Fibroblast of the aortic adventitia (primary cell): ENCODE measurements at regions not wholly inside any gene's neighbourhood (a gene's known extent, or its start where the extent isn't known, plus 50 kb on each side); places are given as distances from the start of the nearest gene placed in this dataset.

Experiments
- DNase-seq: peaks from one replicate; pipeline ENCODE4 v3.0.0-alpha.2; 2010; ENCODE audit warnings: low read depth
- H3K4me3 ChIP-seq: 2 replicates; pipeline ENCODE4 v1.5.1; 2011; ENCODE audit warnings: low read depth, mild to moderate bottlenecking, control low read depth, low read length, moderate library complexity
- CTCF ChIP-seq: IDR thresholded peaks from 2 replicates; pipeline ENCODE4 v1.5.1; 2011; ENCODE audit warnings: mild to moderate bottlenecking, low read length, control low read depth, inconsistent platforms; ENCODE audit not compliant: insufficient read depth

GRCh38 chr13:81406022-81406421 is 1065.1 kb upstream of the SPRY2 start:
- no peak for DNase-seq
- no peak overlapping the region for H3K4me3 ChIP-seq
- TF ChIP-seq CTCF = no peak

GRCh38 chr13:81396192-81396591 is 1055.3 kb upstream of the SPRY2 start:
- DNase-seq = no peak
- TF ChIP-seq CTCF = no peak
- no peak overlapping the region for H3K4me3 ChIP-seq

- H3K4me3 ChIP-seq = no peak overlapping the region
- no peak for TF ChIP-seq CTCF
These were observed 1054.4 kb upstream of the SPRY2 start for GRCh38 chr13:81395368-81395767.

GRCh38 chr13:81394640-81395039 is 1053.7 kb upstream of the SPRY2 start:
- no peak for DNase-seq
- TF ChIP-seq CTCF = no peak

More at GRCh38 chr13:81395368-81395767, 1054.4 kb upstream of the SPRY2 start:
- DNase-seq = no peak

GRCh38 chr13:81393721-81394120 is 1052.8 kb upstream of the SPRY2 start:
- no peak for TF ChIP-seq CTCF
- H3K4me3 ChIP-seq = no peak overlapping the region

More at GRCh38 chr13:81394640-81395039, 1053.7 kb upstream of the SPRY2 start:
- H3K4me3 ChIP-seq = no peak overlapping the region

GRCh38 chr13:81393110-81393509 is 1052.2 kb upstream of the SPRY2 start:
- TF ChIP-seq CTCF = no peak
- no peak overlapping the region for H3K4me3 ChIP-seq
- no peak for DNase-seq

More at GRCh38 chr13:81393721-81394120, 1052.8 kb upstream of the SPRY2 start:
- DNase-seq = no peak

- H3K4me3 ChIP-seq = no peak overlapping the region
- no peak for DNase-seq
- no peak for TF ChIP-seq CTCF
These were observed 1047.5 kb upstream of the SPRY2 start for GRCh38 chr13:81388400-81388799.
